Erythroblast (primary cell): ENCODE measurements at regions not wholly inside any gene's neighbourhood (a gene's known extent, or its start where the extent isn't known, plus 50 kb on each side); places are given as distances from the start of the nearest gene placed in this dataset.

ENCODE experiments used
- DNase-seq, 2 experiments: peaks; one replicate each; lab custom pipeline; 2025; lab: John Stamatoyannopoulos, UW
- GATA1 ChIP-seq: IDR thresholded peaks from 2 replicates; pipeline ENCODE4 v1.6.1; 2011; ENCODE audit warnings: low read depth, mild to moderate bottlenecking, control low read depth, low read length, moderate library complexity
- POLR2A ChIP-seq: IDR thresholded peaks from 2 replicates; pipeline ENCODE4 v1.6.1; 2011; ENCODE audit warnings: mild to moderate bottlenecking, low read length

- no peak for DNase-seq
- TF ChIP-seq POLR2A (no peak), GATA1 (no peak)
Measured at GRCh38 chr19:33883859-33884519, 87.3 kb downstream of the KCTD15 start.

- DNase-seq, result no peak
- TF ChIP-seq GATA1 (no peak), POLR2A (no peak)
Measured at GRCh38 chr19:33885236-33885635, 88.6 kb downstream of the KCTD15 start.

GRCh38 chr19:33887891-33888290 lies 91.2 kb downstream of the KCTD15 start:
- TF ChIP-seq GATA1 (no peak), POLR2A (no peak)
- no peak for DNase-seq

GRCh38 chr19:33888665-33889064 lies 92.0 kb downstream of the KCTD15 start:
- DNase-seq, result no peak
- TF ChIP-seq POLR2A (no peak), GATA1 (no peak)

GRCh38 chr19:33890569-33890968 lies 93.9 kb downstream of the KCTD15 start:
- no peak for TF ChIP-seq POLR2A
- no peak for TF ChIP-seq GATA1
- DNase-seq, result no peak

GRCh38 chr19:33891773-33892172 lies 95.1 kb downstream of the KCTD15 start:
- TF ChIP-seq GATA1 (no peak), POLR2A (no peak)

GRCh38 chr19:33894787-33895186 lies 98.1 kb downstream of the KCTD15 start:
- no peak for TF ChIP-seq GATA1
- TF ChIP-seq POLR2A, result no peak
- no peak for DNase-seq

More at GRCh38 chr19:33891773-33892172, 95.1 kb downstream of the KCTD15 start:
- DNase-seq, result no peak

- no peak for TF ChIP-seq POLR2A
- TF ChIP-seq GATA1, result no peak
- no peak for DNase-seq
Measured at GRCh38 chr19:33895366-33895765, 98.7 kb downstream of the KCTD15 start.

- TF ChIP-seq GATA1 (no peak), POLR2A (no peak)
- DNase-seq, result no peak
Measured at GRCh38 chr19:33898062-33898677, 101.5 kb downstream of the KCTD15 start.

GRCh38 chr19:33900817-33901216 lies 104.1 kb downstream of the KCTD15 start:
- DNase-seq, result no peak
- TF ChIP-seq GATA1, result no peak
- TF ChIP-seq POLR2A, result no peak

- DNase-seq, result no peak
- TF ChIP-seq POLR2A (no peak), GATA1 (no peak)
Measured at GRCh38 chr19:33902395-33902794, 105.7 kb downstream of the KCTD15 start.

- no peak for TF ChIP-seq GATA1
- DNase-seq, result no peak
Measured at GRCh38 chr19:33902802-33903488, 106.3 kb downstream of the KCTD15 start.

- TF ChIP-seq POLR2A (no peak), GATA1 (no peak)
- DNase-seq, result no peak
Measured at GRCh38 chr19:33903489-33903850, 106.8 kb downstream of the KCTD15 start.

- DNase-seq, result no peak
- TF ChIP-seq POLR2A (no peak), GATA1 (no peak)
Measured at GRCh38 chr19:33904681-33905080, 108.0 kb downstream of the KCTD15 start.

GRCh38 chr19:33905473-33905936 lies 108.8 kb downstream of the KCTD15 start:
- no peak for DNase-seq

More at GRCh38 chr19:33905473-33905936, 108.8 kb downstream of the KCTD15 start:
- TF ChIP-seq GATA1 (no peak), POLR2A (no peak)
